ENCODE measurements at regions not wholly inside any gene's neighbourhood (a gene's known extent, or its start where the extent isn't known, plus 50 kb on each side); places are given as distances from the start of the nearest gene placed in this dataset.
"Not testable (repeated sequence)": the region's sequence is repeated elsewhere in the genome, so short reads cannot be mapped to it uniquely, and the experiment has no call there.

DNA sequence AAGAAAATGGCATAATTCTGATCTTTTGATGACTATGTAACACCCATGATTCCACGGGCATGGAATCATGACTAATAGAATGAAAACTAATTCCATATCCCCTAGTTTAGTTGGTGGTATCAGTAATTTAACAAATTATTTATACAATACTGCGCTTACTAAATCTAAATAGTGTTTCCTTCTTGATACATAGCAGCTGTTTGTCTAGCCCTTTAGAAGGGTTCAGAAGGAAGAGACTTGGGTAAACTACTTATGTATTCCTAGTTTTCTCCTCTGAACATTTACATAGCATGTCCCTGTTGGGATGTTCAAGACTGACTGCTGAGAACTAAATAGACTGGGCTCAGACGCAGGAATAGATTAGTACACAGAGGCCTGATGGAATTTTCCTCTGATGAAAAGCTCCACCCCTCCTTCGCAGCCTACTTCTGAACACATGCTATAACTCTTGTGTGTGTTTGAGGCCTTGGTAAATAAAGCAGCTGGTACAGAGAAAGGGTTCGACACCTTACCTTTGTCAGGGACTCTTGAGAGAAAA lies 330.6 kb upstream of the LMCD1 start:
- no peak overlapping the region for H3K27ac ChIP-seq (ENCODE audit: low read length)
- H4K20me1 ChIP-seq (ENCODE audit: insufficient read depth): no peaks in the 10 kb centered on the region
- no peaks in the 10 kb centered on the region for H3F3A ChIP-seq (ENCODE audit: insufficient read depth, low read length, poor library complexity, severe bottlenecking)
- no peaks in the 10 kb centered on the region for H3K36me3 ChIP-seq (ENCODE audit: insufficient read depth, low read length)
- H3K27me3 ChIP-seq (ENCODE audit: insufficient read depth, low read depth, low read length): no peaks in the 10 kb centered on the region
- H3K4me2 ChIP-seq (ENCODE audit: low read length): no peak overlapping the region
- TF ChIP-seq EZH2 (IDR thresholded peaks at IDR 0.05; ENCODE audit: borderline replicate concordance, insufficient read depth, low read length, poor library complexity, severe bottlenecking) (no peak), SMC3 (conservative IDR thresholded peaks at IDR 0.05; ENCODE audit: poor library complexity) (no peak), RAD21 (conservative IDR thresholded peaks at IDR 0.05) (no peak), EP300 (conservative IDR thresholded peaks at IDR 0.05; ENCODE audit: poor library complexity, severe bottlenecking) (no peak), TAF1 (IDR thresholded peaks at IDR 0.05; ENCODE audit: low read depth) (no peak), MXI1 (conservative IDR thresholded peaks at IDR 0.05; ENCODE audit: poor library complexity, severe bottlenecking) (no peak), REST (IDR thresholded peaks at IDR 0.05; ENCODE audit: borderline replicate concordance) (no peak), POLR2AphosphoS5 (IDR thresholded peaks at IDR 0.05) (no peak)
- TF ChIP-seq, protein P1, sequence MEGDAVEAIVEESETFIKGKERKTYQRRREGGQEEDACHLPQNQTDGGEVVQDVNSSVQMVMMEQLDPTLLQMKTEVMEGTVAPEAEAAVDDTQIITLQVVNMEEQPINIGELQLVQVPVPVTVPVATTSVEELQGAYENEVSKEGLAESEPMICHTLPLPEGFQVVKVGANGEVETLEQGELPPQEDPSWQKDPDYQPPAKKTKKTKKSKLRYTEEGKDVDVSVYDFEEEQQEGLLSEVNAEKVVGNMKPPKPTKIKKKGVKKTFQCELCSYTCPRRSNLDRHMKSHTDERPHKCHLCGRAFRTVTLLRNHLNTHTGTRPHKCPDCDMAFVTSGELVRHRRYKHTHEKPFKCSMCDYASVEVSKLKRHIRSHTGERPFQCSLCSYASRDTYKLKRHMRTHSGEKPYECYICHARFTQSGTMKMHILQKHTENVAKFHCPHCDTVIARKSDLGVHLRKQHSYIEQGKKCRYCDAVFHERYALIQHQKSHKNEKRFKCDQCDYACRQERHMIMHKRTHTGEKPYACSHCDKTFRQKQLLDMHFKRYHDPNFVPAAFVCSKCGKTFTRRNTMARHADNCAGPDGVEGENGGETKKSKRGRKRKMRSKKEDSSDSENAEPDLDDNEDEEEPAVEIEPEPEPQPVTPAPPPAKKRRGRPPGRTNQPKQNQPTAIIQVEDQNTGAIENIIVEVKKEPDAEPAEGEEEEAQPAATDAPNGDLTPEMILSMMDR (IDR thresholded peaks at IDR 0.05; ENCODE audit: poor library complexity, severe bottlenecking): no peak
- H3K79me2 ChIP-seq (replicated peaks; ENCODE audit: insufficient read depth, low read length): no peaks in the 10 kb centered on the region
- H3K4me3 ChIP-seq (ENCODE audit: low read length): no peak overlapping the region
- no peak overlapping the region for H2AFZ ChIP-seq (ENCODE audit: low read depth, low read length)
- no peaks in the 10 kb centered on the region for H3K9me2 ChIP-seq (ENCODE audit: insufficient read depth, low read length)
- H3K9ac ChIP-seq (ENCODE audit: low read length): no peak overlapping the region
- no peaks in the 10 kb centered on the region for H3K9me3 ChIP-seq (ENCODE audit: low read length)

DNA sequence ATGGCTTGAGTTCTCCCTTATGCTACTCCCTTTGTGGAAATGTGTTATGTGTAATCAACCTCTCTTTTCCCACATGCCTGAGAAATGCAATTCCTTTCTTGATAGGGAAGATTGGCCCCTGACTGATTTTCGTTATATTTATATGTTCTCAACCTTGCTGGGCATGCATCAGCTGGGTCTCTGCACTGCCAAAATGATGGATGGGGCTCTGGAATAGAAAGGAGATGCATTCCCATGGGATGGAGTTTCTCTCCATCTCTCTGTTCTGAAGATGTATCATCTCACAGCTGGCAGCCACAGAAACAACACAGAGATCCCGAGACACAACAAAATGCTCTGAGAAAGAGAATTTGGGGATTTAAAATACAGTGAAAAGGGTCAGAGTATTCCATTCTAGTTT lies 327.7 kb upstream of the LMCD1 start:
- Histone ChIP-seq H3K79me2 (replicated peaks; ENCODE audit: insufficient read depth, low read length) (no peaks in the 10 kb centered on the region), H3K9me2 (ENCODE audit: insufficient read depth, low read length) (no peaks in the 10 kb centered on the region), H2AFZ (ENCODE audit: low read depth, low read length) (no peak overlapping the region), H3K4me3 (ENCODE audit: low read length) (no peak overlapping the region), H3K27me3 (ENCODE audit: insufficient read depth, low read depth, low read length) (no peaks in the 10 kb centered on the region), H3K9me3 (ENCODE audit: low read length) (no peaks in the 10 kb centered on the region), H3K4me2 (ENCODE audit: low read length) (no peak overlapping the region), H3K9ac (ENCODE audit: low read length) (no peak overlapping the region), H3K36me3 (ENCODE audit: insufficient read depth, low read length) (no peaks in the 10 kb centered on the region), H3F3A (ENCODE audit: insufficient read depth, low read length, poor library complexity, severe bottlenecking) (no peaks in the 10 kb centered on the region), H4K20me1 (ENCODE audit: insufficient read depth) (no peaks in the 10 kb centered on the region), H3K27ac (ENCODE audit: low read length) (no peak overlapping the region)
- TF ChIP-seq REST (IDR thresholded peaks at IDR 0.05; ENCODE audit: borderline replicate concordance) (no peak), SMC3 (conservative IDR thresholded peaks at IDR 0.05; ENCODE audit: poor library complexity) (no peak), RAD21 (conservative IDR thresholded peaks at IDR 0.05) (no peak), MXI1 (conservative IDR thresholded peaks at IDR 0.05; ENCODE audit: poor library complexity, severe bottlenecking) (no peak), EP300 (conservative IDR thresholded peaks at IDR 0.05; ENCODE audit: poor library complexity, severe bottlenecking) (no peak), EZH2 (IDR thresholded peaks at IDR 0.05; ENCODE audit: borderline replicate concordance, insufficient read depth, low read length, poor library complexity, severe bottlenecking) (no peak), POLR2AphosphoS5 (IDR thresholded peaks at IDR 0.05) (no peak), TAF1 (IDR thresholded peaks at IDR 0.05; ENCODE audit: low read depth) (no peak)
- TF ChIP-seq, protein P1 (IDR thresholded peaks at IDR 0.05; ENCODE audit: poor library complexity, severe bottlenecking): no peak

DNA sequence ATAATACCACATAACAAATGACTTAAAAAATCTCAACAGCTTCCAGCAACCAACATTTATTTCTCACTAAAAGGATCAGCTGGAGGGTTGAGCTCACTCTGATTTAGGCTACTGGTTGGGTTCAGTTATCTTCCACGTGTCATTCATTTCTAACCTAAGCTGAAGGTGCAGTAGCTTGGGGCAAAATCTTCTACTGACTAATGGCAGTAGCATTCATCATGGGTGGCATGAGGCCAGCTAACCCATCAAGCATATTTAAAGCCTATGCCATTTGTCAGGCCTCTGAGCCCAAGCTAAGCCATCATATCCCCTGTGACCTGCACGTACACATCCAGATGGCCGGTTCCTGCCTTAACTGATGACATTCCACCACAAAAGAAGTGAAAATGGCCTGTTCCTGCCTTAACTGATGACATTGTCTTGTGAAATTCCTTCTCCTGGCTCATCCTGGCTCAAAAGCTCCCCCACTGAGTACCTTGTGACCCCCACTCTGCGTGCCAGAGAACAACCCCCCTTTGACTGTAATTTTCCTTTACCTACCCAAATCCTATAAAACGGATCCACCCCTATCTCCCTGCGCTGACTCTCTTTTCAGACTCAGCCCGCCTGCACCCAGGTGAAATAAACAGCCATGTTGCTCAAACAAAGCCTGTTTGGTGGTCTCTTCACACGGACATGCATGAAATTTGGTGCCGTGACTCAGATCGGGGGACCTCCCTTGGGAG lies 324.7 kb upstream of the LMCD1 start:
- not testable (repeated sequence) for H3K27me3 ChIP-seq (ENCODE audit: insufficient read depth, low read depth, low read length); H3K4me2 ChIP-seq (ENCODE audit: low read length); H3K9ac ChIP-seq (ENCODE audit: low read length); H3K27ac ChIP-seq (ENCODE audit: low read length); H3K36me3 ChIP-seq (ENCODE audit: insufficient read depth, low read length); H3F3A ChIP-seq (ENCODE audit: insufficient read depth, low read length, poor library complexity, severe bottlenecking); H2AFZ ChIP-seq (ENCODE audit: low read depth, low read length); H3K79me2 ChIP-seq (replicated peaks; ENCODE audit: insufficient read depth, low read length); H4K20me1 ChIP-seq (ENCODE audit: insufficient read depth); H3K9me2 ChIP-seq (ENCODE audit: insufficient read depth, low read length); H3K4me3 ChIP-seq (ENCODE audit: low read length); H3K9me3 ChIP-seq (ENCODE audit: low read length)
